GM21576 (cell line): ENCODE measurements at regions not wholly inside any gene's neighbourhood (a gene's known extent, or its start where the extent isn't known, plus 50 kb on each side); places are given as distances from the start of the nearest gene placed in this dataset.
"Not testable (repeated sequence)": the region's sequence is repeated elsewhere in the genome, so short reads cannot be mapped to it uniquely, and the experiment has no call there.

Experiments
- ATAC-seq: cut with Tn5 transposase; IDR thresholded peaks from one replicate; pipeline ENCODE4 v1.9.1; 2021; ENCODE audit warnings: mild to moderate bottlenecking, moderate library complexity; ENCODE audit not compliant: unreplicated experiment

DNA sequence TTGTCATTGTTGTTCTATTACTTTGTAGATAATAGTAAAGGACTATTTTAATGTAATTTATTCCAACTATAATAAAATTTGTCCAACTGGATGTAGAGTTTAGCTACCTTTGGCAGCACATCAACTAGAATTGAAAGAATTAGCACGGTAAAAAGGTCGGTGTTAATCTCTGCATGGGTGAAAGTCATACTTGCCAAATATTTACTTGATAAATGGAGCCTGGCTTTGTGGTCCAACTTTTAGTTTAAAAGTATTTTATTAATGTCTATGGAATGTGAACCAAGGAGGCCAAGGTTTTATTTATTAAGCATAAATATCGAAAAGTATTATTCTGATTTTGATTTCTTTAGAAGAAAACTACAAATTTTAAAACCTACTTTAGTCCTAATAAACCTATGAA, 1389.0 kb downstream of the PCDH9 start:
- ATAC-seq = no peak

GRCh38 chr13:65836066-65836465, 1394.1 kb downstream of the PCDH9 start:
- no peak for ATAC-seq

- ATAC-seq = no peak
Observed at GRCh38 chr13:65834897-65835296, 1395.2 kb downstream of the PCDH9 start.

DNA sequence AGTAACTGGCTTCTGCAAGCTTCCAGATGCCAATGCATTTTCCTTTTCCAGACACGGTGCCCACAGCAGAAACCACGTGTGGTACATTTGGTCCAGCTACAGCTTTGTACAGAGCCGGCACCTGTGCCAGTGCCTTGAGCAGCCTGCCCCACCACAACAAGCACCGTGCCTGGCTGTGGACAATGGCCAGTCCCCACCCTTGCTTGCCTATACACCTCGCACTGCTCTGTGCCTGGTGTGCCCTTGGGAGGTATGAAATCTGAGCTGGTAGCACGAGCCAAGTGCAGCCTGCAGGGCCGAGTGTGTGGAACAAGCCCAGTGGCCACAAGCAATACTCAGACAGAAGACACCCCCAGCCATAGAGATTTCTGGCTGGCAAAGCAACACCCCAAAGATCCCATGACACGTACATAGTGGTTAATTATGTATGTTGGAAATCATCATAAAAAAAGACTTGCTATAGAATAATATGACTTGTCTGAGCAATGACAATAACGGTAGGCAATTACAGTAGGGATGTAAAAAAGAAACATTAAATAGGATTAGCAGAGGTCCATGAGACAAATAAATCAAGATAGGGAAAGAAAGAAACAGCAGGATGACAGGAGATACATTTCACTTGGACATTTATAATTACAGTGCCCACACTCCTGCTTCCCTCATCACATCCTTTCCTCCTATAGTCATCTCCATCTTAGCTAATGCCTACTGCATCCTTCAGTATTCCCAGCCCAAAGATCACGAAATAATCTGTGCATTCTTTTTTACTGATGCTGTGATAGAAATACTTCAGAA, 1399.5 kb downstream of the PCDH9 start:
- ATAC-seq = no peak

- ATAC-seq = no peak
Observed at GRCh38 chr13:65829241-65830008, 1400.7 kb downstream of the PCDH9 start.

GRCh38 chr13:65826657-65827056, 1403.5 kb downstream of the PCDH9 start:
- ATAC-seq = no peak

DNA sequence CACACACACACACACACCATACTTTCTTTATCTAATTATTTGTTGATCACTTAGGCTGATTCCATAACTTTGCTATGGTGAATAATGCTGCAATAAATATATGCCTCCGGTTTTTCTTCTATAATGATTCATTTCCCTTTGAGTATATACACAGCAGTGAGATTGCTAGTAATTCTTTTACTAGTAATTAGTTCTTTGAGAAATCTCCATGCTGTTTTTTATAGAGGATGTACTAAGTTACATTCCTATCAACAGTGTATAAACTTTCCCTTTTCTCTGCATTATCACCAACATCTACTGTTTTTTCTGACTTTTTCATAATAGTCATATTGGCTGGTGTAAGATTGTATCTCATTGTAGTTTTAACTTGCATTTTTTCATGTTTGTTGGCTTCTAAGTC, 1405.1 kb downstream of the PCDH9 start:
- no peak for ATAC-seq

DNA sequence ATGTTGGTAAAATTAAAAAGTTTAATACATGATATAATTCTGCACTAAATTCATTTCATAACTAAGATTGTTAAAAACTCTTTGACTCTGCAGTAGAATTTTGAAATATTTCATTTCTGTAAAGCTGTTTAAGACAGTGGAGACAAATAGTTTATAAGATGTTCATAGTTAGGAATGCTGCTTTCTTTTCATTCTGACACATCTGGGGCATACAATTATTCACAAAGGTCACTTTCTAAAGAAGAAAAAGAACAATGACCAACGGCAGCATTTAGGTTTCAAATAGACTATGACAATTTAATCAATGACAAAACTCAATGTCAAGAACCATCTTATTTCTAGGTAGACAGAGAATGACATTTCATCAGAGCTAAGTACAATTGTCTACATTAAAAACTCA, 1422.1 kb downstream of the PCDH9 start:
- no peak for ATAC-seq

GRCh38 chr13:65803530-65804392, 1426.4 kb downstream of the PCDH9 start:
- ATAC-seq = no peak

DNA sequence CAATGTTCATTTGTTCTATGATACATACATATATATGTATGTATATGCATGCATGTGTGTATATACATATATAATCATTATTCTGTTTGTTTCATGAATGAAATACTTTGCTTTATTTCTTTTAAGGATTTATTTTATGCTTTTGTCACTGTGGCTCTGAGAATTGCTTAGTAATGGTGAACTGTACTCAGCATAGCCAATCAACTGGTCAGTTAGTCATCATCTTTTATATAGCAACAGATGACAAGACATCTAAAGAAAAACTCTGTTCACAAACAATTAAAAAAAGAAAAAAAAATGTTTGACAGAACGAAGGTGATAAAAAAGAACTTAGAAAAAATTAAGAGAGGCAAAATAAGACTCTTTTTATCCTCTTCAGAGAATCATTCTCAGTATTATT, 1440.3 kb downstream of the PCDH9 start:
- no peak for ATAC-seq

DNA sequence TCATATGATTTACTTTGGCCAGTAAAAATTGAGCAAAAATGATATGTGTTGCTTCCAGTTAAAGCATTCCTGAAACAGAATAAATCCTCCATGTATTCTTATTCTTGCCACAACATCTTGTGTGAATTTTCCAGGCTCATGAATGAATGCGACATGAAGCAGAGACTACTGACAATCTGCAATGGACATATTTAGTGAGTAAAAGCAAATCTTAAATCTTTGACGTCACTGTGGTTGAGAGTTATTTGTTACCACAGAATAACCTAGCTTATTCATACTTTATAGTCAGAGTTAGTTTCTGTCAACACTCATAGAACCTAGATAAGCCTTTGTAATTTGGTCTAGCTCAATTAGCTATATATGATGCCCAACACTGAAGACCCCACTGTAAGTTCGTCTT, 1443.1 kb downstream of the PCDH9 start:
- ATAC-seq = no peak

- ATAC-seq = no peak
Observed at GRCh38 chr13:65784088-65784816, 1445.9 kb downstream of the PCDH9 start.

GRCh38 chr13:65783383-65783782, 1446.8 kb downstream of the PCDH9 start:
- no peak for ATAC-seq

GRCh38 chr13:65771704-65772313, 1458.3 kb downstream of the PCDH9 start:
- not testable (repeated sequence) for ATAC-seq

DNA sequence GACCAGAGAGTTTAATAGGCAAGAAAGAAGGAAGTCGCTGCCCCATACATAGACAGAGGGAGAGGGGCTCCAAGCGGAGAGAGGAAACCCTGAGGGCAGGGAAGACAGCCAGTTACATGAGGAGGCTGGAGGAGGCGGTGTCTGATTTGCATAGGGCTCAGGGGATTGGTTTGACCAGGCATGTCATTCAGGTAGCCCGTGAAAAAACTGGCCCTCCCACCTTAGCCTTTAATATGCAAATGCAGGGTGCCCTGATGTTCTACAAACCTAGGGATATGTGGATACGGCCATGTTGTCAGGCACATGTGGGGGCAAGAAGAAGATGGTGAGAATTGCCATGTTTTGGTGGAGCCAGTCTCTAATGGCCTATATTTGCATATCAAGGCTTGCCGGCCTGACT, 1461.6 kb downstream of the PCDH9 start:
- ATAC-seq = no peak

GRCh38 chr13:65763811-65764210, 1466.3 kb downstream of the PCDH9 start:
- ATAC-seq = no peak

- ATAC-seq = no peak
Observed at GRCh38 chr13:65762012-65762411, 1468.1 kb downstream of the PCDH9 start.

- no peak for ATAC-seq
Observed at GRCh38 chr13:65756071-65756671, 1474.0 kb downstream of the PCDH9 start.

GRCh38 chr13:65748227-65748626, 1481.9 kb downstream of the PCDH9 start:
- ATAC-seq = no peak

GRCh38 chr13:65746406-65746921, 1483.7 kb downstream of the PCDH9 start:
- no peak for ATAC-seq
